ENCODE measurements at regions not wholly inside any gene's neighbourhood (a gene's known extent, or its start where the extent isn't known, plus 50 kb on each side); places are given as distances from the start of the nearest gene placed in this dataset.
A peak's percentile ranks its signal among the peaks of the same experiment; 100 is the strongest.

DNA sequence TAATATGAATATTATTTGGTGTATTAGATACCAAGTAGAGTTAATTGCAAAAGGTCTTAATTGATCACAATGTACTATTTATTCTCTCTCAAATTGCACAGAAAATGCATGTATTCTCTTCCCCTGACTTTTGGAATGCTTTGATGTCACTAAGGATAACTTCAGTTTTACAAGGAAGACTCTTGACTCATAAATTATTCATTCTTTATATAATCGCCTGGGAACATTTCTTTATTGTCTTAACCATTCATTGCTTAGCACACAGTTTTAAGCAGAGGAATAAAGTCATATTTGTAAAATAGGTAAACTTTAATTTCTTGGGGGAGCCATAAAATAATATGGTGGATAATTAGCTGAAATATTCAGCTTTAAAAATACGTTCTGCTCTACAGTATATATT lies 306.0 kb upstream of the TMEM229A start:
- DNase-seq (ENCODE audit: low spot score), result no peak

DNA sequence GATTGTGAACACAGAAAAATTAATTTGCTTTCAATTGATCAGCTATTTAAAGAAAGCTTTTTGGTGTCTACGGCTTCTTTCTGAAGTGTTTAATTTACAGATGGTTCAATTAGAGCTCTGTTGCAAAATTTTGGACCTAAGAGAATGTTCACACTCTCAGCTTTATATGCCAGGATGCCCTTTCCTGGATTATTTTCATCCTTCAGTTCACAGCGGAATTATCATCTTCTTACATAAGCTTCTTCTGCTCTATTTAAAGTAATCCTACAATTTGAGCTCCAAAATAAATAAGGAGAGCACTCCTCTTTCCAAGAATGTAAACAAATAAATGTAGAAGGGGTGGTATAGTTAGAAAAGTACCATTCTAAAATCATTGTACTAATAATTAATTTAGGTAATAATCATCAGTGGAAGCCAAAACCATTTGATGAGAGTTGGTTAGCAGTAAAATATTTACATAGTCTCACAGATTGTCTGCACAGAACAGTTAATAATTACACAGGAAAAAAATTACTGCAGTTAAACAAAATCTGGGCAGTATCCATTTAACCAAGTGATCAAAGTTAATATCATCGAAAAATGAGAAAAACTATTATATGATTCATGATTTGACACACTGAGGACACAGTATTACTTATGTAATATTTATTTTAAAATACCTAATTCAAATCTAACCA lies 298.0 kb upstream of the TMEM229A start:
- no peak for DNase-seq (ENCODE audit: low spot score)

DNA sequence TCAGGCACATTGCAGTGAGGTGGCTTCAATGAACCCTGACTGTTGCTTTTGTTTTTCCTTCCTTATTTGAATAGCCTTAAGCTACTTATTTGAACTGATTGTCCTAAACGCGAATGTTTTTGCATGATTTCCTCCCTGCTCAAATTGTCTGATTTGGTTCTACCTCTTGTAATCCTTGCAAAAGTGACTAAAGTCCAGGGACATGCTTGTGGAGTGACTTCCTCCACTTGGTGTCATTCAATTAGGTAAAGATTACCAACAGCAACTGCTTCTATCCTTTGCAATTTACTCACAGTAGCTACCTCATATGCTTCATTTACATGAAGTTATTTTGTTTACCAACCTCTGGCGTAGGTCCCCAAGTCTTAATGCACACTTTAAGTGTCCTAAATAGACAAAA lies 295.9 kb upstream of the TMEM229A start:
- DNase-seq (ENCODE audit: low spot score), result no peak

DNA sequence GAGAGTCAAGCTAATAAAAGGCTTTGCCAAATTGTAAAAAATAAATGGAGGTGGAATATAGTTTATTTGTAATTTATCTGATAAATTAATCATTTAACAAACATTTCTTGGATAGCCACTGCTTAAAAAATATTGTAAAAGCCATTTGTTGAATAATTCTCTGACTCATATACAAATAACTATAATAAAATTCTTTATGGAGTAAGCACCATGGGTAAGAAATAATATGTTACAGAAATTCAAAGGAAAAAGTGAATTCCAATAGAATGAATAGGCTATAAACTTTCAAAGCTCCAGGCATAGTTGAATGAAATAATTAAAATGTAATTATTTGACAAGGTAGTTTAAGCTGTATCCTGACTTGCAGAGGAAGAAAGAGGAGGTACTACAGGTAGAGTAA lies 291.4 kb upstream of the TMEM229A start:
- DNase-seq (ENCODE audit: low spot score), result no peak

DNA sequence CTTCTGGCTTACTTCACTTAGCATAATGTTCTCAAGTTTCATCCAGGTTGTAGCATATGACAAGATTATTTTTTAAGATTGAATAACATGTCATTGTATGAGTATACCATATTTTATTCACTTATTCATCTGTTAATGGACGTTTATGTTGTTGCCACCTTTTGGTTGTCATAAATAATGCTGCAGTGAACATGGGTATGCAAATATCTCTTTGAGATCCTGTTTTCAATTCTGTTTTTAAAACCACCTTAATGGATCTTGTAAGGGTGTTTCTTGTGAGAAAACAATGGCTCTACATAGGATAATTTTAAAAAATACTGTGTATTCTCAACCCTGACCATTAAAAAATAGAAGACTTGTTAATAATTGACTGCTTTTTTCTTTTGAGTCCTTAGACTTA lies 290.7 kb upstream of the TMEM229A start:
- no peak for DNase-seq (ENCODE audit: low spot score)

DNA sequence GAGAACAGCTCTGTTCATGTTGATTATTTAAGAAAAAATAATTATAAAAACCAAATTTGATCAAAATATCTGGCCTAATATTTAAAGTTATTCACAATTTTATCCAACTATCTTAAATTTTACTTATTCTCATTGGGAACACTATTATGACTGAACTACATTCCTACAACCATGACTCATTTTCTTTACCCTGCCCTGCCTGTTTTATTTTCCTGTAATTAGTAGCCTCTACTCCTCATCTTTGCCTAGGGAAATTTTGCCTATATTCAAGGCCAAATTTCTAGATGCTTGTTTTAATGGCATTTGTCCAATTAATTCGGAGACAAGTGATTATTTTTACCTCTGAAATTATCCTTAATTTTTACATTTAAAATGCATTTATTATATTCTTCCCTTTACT lies 289.7 kb upstream of the TMEM229A start:
- DNase-seq (ENCODE audit: low spot score), result no peak

DNA sequence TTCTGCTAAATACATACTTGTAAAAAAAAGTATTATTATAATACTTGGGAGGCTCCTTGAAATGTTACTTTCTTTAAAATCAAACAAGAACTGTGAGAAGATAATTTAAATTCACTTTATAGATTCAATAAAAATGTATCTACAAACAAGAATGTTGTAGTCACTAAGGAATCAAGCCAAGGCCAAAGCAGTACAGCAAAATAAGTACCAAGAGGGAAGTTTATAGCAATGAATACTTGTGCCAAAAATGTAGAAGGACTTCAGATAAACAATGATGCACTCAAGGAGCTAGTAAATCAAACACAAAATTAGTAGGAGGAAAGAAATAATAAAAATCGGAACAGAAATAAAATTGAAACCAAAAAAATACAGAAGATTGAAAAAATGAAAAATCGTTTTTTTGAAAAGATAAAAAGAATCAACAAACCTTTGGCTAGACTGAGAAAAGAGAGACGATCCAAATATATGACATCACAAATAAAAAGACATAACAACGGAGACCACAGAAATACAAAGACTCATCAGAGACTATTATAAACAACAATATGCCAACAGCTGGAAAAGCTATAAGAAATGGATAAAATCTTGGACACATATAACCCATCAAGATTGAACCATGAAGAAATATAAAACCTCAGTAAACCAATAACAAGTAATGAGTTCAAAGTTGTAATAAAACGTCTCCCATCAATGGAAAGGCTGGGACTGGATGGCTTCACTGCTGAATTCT lies 286.0 kb upstream of the TMEM229A start:
- no peak for DNase-seq (ENCODE audit: low spot score)

DNA sequence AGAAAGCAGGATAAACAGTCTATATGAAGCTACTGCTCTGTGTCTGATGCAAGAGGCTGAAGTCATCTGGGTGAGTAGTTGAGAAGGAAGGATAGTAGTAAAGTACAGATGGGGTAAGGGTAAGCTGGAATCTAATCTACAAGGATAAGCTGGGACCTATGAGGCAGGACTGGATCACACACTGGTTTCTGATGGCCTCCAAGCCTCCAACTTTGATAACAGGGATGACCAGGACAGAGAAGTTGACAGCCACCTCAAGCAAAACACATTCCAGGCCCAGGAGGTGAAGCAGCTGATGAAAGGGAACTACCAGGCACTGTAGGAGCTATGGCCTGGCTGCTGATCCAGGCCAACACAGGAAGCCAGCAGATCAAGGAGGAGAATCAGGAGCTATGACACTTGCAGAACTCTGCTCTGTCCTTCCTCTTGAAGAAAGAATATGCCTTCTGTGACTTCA lies 278.1 kb upstream of the TMEM229A start:
- no peak for DNase-seq (ENCODE audit: low spot score)

DNA sequence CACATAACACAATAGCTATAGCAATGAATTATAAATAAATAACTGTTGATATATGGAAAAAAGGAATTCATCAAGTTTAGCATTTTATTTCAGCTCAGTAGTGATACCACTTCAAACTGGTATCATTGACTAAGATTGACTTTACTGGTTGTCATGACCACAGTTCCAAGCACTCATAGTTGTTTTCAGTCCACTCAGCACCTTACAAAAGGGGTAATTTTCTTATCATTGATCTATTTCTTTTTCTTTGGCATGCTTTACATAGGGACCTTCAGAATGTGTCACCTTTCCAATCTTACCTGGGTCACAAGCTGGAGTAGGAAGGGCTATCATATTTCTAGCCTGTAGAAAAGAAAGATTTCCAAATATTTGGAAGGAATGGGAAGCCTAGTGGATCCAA lies 275.5 kb upstream of the TMEM229A start:
- no peak for DNase-seq (ENCODE audit: low spot score)

DNA sequence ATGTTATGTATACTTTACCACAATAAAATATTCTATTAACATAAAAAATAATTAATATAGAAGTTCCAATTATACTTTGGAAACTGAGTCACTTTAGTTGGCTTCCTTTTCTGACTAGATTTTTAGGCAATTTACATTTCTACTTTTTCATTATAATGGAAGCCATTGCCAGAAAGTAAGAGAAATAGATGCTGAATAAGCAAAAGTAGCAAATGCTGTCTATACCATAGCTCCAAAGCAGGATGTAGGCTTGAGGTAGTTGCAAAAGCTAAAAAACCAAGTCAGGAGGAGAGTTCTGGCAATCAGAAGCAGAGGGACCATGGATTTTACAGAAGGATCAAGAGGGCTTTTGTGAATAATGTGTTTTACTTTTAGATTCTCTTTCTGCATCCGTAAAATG lies 262.4 kb upstream of the TMEM229A start:
- no peak for DNase-seq (ENCODE audit: low spot score)

DNA sequence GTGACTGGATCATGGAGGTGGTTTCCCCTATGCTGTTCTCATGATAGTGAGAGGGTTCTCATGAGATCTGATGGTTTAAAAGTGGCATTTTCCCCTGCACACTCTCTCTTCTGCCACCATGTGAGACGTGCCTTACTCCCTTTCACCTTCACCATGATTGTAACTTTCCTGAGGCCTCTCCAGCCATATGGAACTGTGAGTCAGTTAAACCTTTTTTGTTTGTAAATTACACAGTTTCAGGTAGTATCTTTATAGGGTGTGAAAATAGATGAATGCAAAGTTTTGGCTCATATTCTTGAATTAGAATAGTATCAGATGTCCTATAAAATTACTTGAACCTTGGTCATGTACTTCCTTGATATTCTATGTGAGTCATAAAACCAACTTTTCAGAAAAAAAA lies 252.1 kb upstream of the TMEM229A start:
- DNase-seq (ENCODE audit: low spot score), result no peak

DNA sequence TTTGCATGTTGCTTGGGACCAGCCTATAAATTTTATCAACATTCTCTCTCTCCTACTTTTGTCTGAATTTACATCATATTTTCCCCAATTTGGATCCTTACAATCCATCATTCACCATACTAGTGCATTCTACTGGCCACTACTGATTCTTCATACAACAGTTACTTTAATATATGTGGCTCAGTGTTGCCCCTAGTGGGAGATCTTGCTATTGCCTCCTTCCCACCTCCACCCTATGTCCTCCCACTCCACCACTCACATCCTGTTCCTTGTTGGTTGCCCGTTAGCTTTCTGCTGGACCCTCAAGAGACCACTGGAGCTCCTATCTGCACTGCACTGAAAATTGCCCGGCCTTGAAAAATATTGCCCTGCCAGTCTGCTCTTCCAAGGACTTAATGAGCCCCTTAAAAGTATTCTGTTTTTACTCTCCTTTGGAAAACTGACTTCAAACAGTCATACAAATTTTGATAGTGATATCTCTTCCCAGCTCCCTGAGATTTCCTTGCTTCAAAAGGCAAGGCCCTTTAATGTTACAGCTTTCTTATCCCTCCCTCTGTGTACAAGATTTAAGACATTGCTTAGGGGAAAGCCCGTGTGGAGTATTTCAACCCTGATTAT lies 243.2 kb upstream of the TMEM229A start:
- DNase-seq (ENCODE audit: low spot score), result peak; percentile 37

DNA sequence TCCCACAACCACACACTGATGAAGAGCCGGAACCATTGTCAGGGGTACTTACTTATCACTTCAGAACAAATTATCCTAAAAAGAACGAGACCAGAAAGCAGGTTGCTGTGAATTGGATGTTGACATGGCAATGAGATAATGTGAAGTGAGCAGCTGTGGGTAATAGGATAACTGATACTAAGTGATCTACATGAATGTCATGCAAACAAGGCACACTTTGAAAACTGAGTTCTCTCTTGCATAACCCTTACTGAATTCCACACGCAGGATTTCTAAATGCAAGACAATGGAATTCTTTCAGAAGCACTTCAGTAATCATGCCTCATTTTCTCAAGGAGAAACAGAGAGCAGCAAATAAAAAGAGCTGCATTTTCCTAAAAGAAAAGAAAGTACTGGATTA lies 242.5 kb upstream of the TMEM229A start:
- DNase-seq (ENCODE audit: low spot score), result no peak

DNA sequence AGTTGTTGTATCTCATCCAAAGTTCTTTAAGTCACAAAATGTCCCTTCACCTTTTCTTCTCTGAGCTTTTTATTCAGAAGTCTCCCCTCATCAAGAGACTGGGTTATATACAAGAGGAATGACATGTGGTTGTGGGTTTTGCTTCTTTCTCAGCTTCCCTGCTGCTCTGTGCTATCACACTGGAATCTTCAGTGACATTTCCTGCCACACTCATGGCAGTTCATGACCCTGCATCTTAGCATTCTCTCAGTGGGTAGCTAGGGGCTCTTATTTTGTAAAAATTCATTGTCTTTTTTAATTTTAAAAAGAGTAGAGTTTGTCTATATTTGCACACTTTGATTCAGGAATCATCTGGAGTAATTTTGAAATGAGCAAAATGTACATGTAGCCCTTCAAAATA lies 236.9 kb upstream of the TMEM229A start:
- no peak for DNase-seq (ENCODE audit: low spot score)

DNA sequence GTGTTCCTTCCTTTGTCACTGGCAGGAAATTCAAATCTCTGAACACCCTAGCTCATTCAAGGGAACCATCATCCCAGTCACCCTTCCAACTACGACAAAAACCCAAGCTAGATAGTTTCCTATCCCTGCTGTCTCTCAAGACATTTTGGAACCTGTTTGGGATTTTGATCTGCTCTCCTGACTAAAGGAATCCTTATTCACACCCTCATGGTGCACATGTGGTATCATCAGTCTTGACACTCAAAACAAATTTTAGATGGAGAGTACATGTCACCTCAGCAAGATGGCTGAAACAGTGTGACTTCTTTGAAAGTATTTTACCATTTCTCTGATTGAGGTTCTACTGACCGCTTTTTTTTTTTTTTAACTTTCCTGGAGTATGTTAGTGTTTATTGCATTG lies 234.3 kb upstream of the TMEM229A start:
- DNase-seq (ENCODE audit: low spot score), result no peak

DNA sequence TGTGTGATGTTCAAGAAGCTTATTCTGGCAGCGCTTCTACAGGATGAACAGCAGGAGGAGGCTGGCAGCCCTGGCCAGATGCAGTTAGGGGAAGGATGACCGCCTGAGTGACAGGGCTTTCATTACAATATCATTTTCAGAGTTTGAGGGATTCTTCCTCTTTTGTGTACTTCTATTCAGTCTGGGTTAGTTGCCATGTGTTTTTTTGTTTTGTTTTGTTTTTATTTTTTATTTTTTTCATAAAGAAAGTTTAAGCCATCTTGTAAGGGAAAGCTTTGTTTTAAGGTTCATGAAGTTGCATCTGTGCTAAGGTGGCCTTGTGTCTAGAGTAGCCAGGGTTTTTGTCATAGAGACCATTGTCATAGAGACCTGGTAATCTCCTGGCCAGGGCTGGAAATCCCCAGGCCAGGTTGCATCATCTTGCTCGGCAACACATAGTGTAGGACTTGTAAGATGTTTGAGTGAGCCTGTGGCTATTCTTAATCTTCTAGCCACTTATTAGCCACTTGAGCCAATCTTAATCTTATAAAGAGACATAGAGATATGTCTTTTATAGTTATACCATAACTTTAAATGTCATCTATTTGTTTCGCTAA lies 230.5 kb upstream of the TMEM229A start:
- no peak for DNase-seq (ENCODE audit: low spot score)

DNA sequence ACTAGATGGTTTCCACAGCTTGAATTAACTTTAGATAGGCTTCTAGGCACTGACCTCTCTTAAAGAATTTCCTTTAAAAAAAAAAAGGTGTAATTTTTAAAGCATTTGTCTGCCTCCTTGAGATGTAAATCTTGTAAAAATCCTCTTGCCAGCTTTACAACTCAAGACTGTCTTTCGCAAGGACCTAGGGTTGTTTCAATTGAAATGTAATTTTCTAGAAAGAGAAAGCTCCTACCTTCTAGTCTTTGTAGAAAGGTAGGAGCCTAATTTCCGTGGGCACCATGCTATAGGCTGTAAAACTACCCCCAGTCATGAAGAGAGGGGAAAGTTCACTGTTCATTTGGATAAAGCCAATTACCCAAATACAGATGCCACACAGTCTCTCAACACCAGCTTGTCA lies 228.8 kb upstream of the TMEM229A start:
- DNase-seq (ENCODE audit: low spot score), result no peak

DNA sequence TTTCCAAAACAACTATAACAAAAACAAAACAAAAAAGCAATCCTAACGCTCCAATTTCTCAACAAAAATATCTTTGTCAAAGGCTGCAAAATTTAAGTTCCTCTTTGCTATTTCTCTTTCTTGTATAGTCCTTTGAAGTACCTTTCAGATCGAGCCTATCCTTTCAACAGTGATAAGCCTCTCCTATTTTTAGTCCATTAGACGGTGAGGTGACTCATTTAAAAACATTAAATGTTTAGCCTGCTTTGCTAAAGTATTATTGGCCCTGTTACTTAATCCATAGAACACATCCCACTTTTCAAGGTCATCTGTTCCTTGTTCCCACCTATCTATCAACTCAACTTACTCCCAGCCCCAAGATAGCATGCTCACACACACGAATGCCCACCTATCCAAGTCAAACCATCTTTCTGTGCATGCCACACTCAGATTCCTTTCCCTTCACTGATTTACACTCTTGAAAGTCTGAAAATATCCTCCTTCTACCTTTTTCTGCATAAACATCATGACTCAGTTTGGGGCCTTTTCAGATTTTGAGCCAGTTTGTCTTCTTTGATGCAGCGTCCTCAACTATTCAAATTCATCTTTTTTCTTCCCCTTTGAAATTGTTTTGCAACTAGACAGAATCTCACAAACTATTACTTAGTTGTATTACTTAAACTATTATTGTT lies 224.9 kb upstream of the TMEM229A start:
- DNase-seq (ENCODE audit: low spot score), result no peak

DNA sequence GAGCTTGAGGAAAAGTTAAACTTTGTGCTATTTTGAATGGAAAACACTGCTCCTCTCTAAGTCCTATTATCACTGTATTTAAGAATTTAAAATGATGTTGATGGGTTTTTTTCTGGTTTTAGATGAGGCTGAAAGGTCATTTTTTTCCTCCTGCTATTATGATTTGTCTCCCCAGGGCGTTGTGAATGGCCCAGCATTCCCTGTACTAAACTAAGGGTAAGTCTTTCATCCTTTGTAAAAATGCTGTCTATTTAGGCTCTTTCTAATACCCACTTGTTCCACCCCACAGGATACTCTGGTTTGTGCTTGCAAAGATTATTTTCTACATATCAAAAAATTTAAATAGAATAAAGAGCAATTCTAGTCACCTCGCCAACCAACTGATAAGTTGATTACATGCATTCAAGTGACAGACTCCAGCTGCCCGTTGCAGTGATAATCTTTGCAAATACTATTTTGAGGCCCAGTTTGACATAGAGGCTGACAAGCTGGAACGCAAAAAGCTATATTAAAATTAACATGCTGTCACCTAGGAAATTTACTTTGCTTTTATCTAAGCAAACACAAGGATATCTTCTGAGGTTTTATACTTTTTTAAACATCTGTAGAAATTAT lies 222.3 kb upstream of the TMEM229A start:
- peak; percentile 29 for DNase-seq (ENCODE audit: low spot score)

DNA sequence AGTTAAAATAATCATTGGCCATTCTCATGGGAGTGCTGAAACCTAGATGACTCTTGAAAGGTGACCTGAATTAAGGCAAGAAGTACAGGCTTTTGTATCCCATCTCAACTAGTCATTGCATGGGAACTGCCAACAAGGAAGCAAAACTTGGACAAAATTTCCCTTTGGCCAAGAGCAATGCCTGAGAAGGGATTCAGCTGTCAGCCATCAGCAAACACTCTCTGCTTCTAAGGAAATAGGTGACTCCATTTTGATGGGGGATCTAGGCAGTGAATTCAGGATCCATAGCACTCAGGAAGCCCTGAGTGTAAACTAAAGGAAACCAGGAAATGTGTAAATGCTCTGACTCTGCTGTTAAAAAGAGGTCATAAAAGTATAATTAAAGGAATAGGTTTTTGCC lies 221.5 kb upstream of the TMEM229A start:
- no peak for DNase-seq (ENCODE audit: low spot score)

DNA sequence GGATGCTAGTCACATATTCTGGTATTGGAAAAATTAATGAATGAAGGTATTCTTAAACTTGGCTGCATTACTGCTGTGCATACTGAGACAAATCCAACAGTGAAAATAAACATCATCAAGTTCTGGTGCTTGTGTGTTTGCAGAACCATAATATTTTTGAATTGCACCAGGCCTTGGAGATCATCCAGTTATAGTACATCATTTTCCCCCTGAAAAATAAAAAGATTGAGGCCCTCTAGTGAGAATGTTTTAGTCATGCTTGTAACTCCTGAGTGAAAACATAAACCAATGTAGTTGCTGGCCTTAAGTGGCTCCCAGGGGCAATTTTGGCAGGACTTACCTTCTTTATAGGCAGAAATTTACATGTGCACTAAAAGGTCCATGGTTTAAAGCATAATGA lies 218.8 kb upstream of the TMEM229A start:
- no peak for DNase-seq (ENCODE audit: low spot score)

Measured in SK-N-DZ (cell line).